GM21576 (cell line): ENCODE measurements at regions not wholly inside any gene's neighbourhood (a gene's known extent, or its start where the extent isn't known, plus 50 kb on each side); places are given as distances from the start of the nearest gene placed in this dataset.
"Not testable (repeated sequence)": the region's sequence is repeated elsewhere in the genome, so short reads cannot be mapped to it uniquely, and the experiment has no call there.

Experiments used
- ATAC-seq: cut with Tn5 transposase; IDR thresholded peaks from one replicate; pipeline ENCODE4 v1.9.1; 2021; ENCODE audit warnings: mild to moderate bottlenecking, moderate library complexity; ENCODE audit not compliant: unreplicated experiment

DNA sequence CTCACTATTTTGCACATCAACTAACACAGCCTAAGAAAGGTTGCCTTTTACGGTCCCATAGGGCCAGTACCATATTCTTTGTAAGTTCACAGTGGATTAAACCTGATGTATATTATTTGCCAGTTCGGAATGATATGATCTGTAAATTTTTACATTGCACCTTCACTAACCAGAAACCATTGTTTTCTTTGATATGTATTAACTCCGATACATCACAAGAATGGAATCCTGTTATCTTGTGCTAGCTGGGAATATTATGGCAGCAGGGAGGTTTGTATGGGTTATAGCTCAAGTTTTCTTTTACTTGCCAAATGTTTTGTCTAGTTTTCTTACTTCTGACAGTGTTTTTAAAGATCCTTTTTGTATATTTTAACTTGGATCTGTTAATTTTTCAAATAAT is 51.4 kb upstream of the S1PR1 start:
- no peak for ATAC-seq

- ATAC-seq = no peak
These were observed 53.5 kb upstream of the S1PR1 start for GRCh38 chr1:101183388-101183699.

- ATAC-seq = no peak
These were observed 54.0 kb upstream of the S1PR1 start for GRCh38 chr1:101182627-101183387.

GRCh38 chr1:101181930-101182329 is 54.9 kb upstream of the S1PR1 start:
- ATAC-seq = no peak

DNA sequence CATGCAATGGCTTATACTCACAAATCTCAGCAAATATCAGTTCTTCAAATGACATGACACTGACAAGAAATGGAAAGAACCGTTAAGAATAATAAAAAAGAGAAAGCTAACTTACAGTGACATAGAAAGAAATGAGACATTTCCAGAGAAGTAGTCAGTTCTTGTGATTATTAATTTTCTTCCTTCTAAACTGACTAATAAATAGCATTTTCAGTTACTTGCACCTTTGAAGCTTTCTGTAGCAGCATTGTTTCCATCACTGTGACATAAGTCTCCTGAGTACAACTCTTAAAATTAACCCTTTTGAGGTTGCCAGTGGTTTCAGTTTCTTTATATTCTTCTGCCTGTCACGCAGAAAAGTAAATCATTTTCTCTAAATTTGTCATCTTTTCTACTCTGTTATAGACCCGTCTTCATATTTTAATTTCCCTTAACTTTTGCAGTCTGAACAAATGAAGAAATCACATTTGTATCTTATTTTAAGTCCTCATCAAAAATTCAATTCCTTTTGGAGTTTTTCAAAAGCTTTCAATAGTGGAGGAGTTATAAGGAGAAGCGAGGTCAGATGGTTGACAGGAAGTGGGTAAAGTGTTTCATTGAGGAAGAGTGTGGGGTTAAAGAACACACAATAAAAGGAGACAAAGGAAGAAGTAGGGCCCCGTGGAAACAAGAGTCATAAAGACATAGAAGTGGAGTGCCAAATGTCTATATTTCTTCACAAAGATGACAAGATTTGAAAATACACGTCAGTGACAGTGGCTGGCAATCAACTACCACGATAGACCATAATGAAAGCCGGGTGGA is 57.9 kb upstream of the S1PR1 start:
- peak; percentile 90 for ATAC-seq

- ATAC-seq = peak; percentile 4
These were observed 58.5 kb upstream of the S1PR1 start for GRCh38 chr1:101178341-101178687.

- ATAC-seq = no peak
These were observed 60.9 kb upstream of the S1PR1 start for GRCh38 chr1:101175886-101176285.

DNA sequence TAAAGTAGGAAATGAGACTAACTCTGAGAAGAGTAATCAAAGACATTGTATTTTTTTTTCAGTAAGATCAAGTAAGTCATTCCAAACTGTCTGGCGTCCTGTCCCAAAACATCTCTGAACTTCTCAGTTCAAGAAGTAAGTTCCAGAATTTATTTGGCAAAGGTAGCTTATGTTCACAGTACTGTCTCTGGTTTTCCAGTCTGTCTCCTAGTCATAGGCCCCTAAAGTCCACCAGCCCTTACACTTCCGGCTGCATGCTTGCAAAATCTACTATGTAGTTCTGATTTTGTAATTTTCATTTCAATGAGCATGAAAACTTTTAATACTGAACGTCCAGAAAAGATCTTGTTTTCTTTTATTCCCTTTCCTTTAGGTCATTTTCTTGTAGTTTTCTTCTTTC is 61.4 kb upstream of the S1PR1 start:
- ATAC-seq = no peak

GRCh38 chr1:101174722-101175121 is 62.1 kb upstream of the S1PR1 start:
- ATAC-seq = no peak

GRCh38 chr1:101174298-101174697 is 62.5 kb upstream of the S1PR1 start:
- not testable (repeated sequence) for ATAC-seq

- ATAC-seq = no peak
These were observed 66.2 kb upstream of the S1PR1 start for GRCh38 chr1:101170506-101171050.

- ATAC-seq = no peak
These were observed 68.9 kb upstream of the S1PR1 start for GRCh38 chr1:101167891-101168290.

DNA sequence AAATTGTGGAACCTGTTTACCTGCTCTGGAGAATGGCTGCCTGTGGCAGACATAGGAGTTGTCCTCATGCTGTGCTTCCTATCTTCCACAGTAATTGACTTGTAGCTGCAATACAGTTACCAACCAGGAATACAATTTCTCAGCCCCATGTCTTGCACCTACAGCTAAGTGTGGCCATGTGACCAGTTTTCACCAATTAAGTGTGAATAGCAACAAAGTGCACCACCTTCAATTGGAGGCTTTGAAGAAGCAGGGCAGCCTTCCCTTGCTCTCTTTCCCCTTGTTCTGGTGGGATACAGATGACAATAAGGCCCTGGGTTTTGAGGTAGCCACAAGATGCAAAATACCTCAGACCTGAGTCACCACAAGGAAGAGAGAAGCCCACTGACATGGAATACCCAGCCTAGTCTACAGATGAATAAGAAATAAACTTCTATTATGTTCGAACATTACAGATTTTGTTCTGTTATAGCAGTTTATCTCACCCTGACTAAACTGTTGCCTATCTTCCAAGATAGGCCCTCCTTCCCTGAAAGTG is 70.2 kb upstream of the S1PR1 start:
- ATAC-seq = no peak

DNA sequence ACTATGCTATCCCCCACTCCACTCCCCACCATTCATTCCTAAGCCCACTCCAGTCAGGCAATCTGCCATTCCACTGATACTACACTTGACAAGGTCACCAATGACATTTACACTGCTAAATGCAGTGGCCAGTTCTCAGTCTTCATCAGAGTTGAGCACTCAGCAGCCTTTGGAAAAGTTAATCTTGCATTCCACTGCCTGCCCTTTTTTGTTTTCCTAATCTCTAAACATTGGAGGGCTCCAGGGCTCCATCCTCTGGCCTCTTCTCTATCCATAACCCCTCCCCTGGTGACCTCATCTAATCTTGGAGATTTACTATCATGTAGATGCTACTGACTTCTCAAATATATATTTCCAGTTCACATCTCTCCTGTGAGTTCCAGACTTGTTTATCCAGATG is 70.9 kb upstream of the S1PR1 start:
- no peak for ATAC-seq

- no peak for ATAC-seq
These were observed 71.3 kb upstream of the S1PR1 start for GRCh38 chr1:101165532-101165931.

DNA sequence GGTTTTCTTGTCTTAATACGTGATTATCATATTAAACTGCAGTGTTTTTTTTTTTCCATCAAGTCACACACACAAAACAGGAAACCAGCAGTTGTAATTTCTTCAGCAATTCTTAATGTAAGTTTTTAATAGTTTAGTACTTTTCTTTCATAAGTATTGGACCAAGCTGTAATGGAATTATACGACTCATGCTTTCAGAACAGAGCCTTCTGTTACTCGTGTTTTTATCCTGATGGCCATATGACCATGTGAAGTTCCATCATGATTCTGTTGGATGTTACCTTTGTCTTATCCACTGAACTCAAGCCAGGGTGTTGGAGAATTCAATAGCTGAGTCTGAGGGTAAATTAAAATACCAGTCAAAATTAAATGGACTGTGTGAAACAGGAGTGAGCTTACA is 72.0 kb upstream of the S1PR1 start:
- ATAC-seq = no peak

GRCh38 chr1:101162736-101163735 is 73.8 kb upstream of the S1PR1 start:
- ATAC-seq = no peak

DNA sequence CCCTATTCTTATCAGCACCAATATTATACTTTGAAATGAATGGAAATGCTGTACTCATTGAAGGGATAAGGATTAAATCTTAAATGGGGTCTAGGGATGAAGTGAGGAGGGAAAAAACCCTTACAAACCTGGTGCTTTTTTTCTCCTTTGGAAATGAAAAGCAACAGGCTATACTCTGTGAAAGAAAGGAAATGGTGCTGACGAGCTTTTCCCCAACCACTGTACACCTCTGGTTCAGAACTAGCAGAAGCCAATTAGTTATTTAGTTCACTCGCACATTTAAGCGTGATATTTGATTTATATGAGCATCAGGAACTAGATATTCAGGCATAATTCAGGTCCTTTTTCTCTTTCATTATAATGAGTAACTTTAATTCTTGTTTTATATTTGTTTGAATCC is 74.5 kb upstream of the S1PR1 start:
- no peak for ATAC-seq

DNA sequence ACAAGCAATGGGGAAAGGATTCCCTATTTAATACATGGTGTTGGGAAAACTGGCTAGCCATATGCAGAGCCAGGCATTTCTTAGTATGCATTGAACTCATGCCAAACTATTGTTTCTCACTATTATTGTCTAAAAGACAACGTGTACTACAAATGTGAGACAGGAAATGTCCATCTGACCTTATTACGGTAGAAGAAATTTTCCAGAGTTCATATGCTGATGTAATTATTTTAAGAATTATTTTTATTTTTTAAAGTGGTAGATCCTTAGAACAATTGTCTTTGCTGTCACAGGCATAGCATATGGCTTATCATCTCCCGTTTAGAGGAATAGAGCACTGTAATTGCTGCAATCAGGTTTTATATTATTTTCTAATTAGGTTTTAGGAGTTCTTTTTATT is 75.2 kb upstream of the S1PR1 start:
- no peak for ATAC-seq

- ATAC-seq = no peak
These were observed 78.4 kb upstream of the S1PR1 start for GRCh38 chr1:101158424-101158823.

GRCh38 chr1:101154547-101154946 is 82.3 kb upstream of the S1PR1 start:
- no peak for ATAC-seq
